ENCODE measurements at regions not wholly inside any gene's neighbourhood (a gene's known extent, or its start where the extent isn't known, plus 50 kb on each side); places are given as distances from the start of the nearest gene placed in this dataset.

GRCh38 chr15:39092354-39092753 is 488.5 kb upstream of the THBS1 start:
- Histone ChIP-seq H3K27me3 (replicated peaks in 1 of 7) (peaks cover 0 to 11% (median 0%) of the 10 kb centered on the region in 7 donors), H3K4me3 (no peak overlapping the region), H3K9me3 (no peaks in the 10 kb centered on the region), H3K27ac (no peak overlapping the region), H3K36me3 (no peaks in the 10 kb centered on the region), H3K4me1 (no peaks in the 10 kb centered on the region)
- 86 to 94% (median 88%) methylated on average over 3 to 4 of the region's 4 CpGs for WGBS, 5 donors
- intact Hi-C loops (cut with DNase I; ENCODE audit: low total_unique reads): no loop called here
- TF ChIP-seq POLR2AphosphoS5 (IDR thresholded peaks at IDR 0.05): no peak
- no peak for TF ChIP-seq POLR2A (IDR thresholded peaks at IDR 0.05)
- no peak for TF ChIP-seq CTCF (IDR thresholded peaks at IDR 0.05 in 8 of 11, conservative IDR thresholded peaks at IDR 0.05 in 3 of 11)
- peak; percentile 64 for DNase-seq

- Histone ChIP-seq H3K4me3 (no peak overlapping the region), H3K4me1 (no peaks in the 10 kb centered on the region), H3K27me3 (replicated peaks in 1 of 7) (peaks cover 0 to 11% (median 0%) of the 10 kb centered on the region in 7 donors), H3K9me3 (no peaks in the 10 kb centered on the region), H3K36me3 (no peaks in the 10 kb centered on the region), H3K27ac (no peak overlapping the region)
- TF ChIP-seq POLR2AphosphoS5 (IDR thresholded peaks at IDR 0.05) (no peak), POLR2A (IDR thresholded peaks at IDR 0.05) (no peak), CTCF (IDR thresholded peaks at IDR 0.05 in 8 of 11, conservative IDR thresholded peaks at IDR 0.05 in 3 of 11) (no peak)
- DNase-seq: no peak
- WGBS, 5 donors: 76 to 100% (median 82%) methylated on average over 2 of the region's 2 CpGs
- intact Hi-C loops (cut with DNase I; ENCODE audit: low total_unique reads): no loop called here
Observed at GRCh38 chr15:39092761-39093160, 488.1 kb upstream of the THBS1 start.

GRCh38 chr15:39094116-39094515 is 486.8 kb upstream of the THBS1 start:
- H3K4me1 ChIP-seq: no peaks in the 10 kb centered on the region
- no peak overlapping the region for H3K4me3 ChIP-seq
- no peak for TF ChIP-seq POLR2AphosphoS5 (IDR thresholded peaks at IDR 0.05)
- H3K27ac ChIP-seq: no peak overlapping the region
- no peaks in the 10 kb centered on the region for H3K9me3 ChIP-seq
- H3K36me3 ChIP-seq: no peaks in the 10 kb centered on the region
- DNase-seq: no peak
- intact Hi-C loops (cut with DNase I; ENCODE audit: low total_unique reads): no loop called here
- peaks cover 0 to 11% (median 0%) of the 10 kb centered on the region in 7 donors for H3K27me3 ChIP-seq (replicated peaks in 1 of 7)

GRCh38 chr15:39095218-39095879 is 485.5 kb upstream of the THBS1 start:
- DNase-seq: no peak
- 78 to 85% (median 84%) methylated on average over 8 of the region's 8 CpGs for WGBS, 5 donors
- intact Hi-C loops (cut with DNase I; ENCODE audit: low total_unique reads): no loop called here
- no peak for TF ChIP-seq POLR2A (IDR thresholded peaks at IDR 0.05)
- no peak for TF ChIP-seq POLR2AphosphoS5 (IDR thresholded peaks at IDR 0.05)
- no peak for TF ChIP-seq CTCF (IDR thresholded peaks at IDR 0.05 in 8 of 11, conservative IDR thresholded peaks at IDR 0.05 in 3 of 11)
- no peak overlapping the region for H3K27ac ChIP-seq
- no peaks in the 10 kb centered on the region for H3K9me3 ChIP-seq
- no peaks in the 10 kb centered on the region for H3K4me1 ChIP-seq
- H3K36me3 ChIP-seq: no peaks in the 10 kb centered on the region
- H3K27me3 ChIP-seq (replicated peaks in 1 of 7): peaks cover 0 to 18% (median 0%) of the 10 kb centered on the region in 7 donors
- no peak overlapping the region for H3K4me3 ChIP-seq

Measured in spleen (tissue), 11 donors.